Posterior vena cava (tissue), 2 donors: ENCODE measurements at regions not wholly inside any gene's neighbourhood (a gene's known extent, or its start where the extent isn't known, plus 50 kb on each side); places are given as distances from the start of the nearest gene placed in this dataset.

Experiments
- DNase-seq: peaks from one replicate; pipeline ENCODE4 v3.0.0-alpha.2; 2020; ENCODE audit warnings: low spot score
- intact Hi-C, 2 donors: fragments of 100-400 bp; cut with DNase I; formaldehyde crosslinking; loops; one replicate each; pipeline versions ENCODE4 v1.14.1 to v1.14.2; 2022 to 2023
- donor health status: DM: yes; HTN: yes; CAD: no.
- donor health status: DM: yes; HTN: yes; CAD: no.

DNA sequence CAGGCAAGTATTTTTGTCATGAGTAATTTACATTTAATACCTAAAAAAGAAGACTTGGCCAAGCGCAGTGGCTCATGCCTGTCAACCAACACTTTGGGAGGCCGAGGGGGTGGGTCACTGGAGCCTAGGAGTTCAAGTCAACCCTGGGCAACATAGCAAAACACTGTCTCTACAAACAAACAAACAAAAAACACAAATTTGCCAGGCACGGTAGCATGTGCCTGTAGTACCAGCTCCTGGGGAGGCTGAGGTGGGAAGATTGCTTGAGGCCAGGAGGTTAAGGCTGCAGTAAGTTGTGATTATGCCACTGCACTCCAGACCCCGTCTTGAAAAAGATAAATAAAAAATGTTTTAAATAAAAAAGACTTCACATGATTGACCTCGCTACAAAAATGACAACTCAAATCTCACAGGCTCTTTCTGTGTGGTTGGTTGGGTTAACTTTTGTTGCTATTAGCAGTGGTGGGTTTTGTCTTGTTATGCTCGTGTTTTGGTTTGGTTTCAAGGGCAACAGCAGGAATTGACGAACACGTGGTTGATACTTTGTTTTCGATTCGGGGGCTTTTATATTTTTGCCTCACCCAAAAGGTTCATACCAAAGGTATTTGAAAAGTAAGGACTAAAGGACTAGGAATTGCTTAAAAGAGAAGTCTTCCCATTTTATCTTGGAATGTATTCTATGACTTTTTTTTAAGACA, 227.2 kb upstream of the MKLN1 start:
- intact Hi-C loops = no loop called here
- no peak for DNase-seq

DNA sequence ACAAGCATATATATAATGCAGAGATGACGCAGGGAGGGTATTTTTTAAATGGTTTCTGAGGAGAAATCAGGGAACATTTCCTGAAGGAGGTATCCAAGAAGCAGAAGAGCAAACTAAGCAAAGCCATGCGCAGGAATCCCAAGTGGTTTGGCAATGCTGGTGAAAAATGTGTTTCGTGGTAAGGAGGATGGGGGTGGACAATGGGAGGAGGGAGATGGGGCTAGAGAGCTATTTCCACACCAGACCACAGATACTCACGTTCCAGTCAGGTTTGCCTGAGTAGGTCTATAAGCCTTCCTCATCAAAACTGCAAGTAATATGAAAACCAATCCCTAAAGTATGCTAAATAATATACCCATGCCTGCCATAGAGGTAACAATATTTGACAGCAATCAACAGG, 223.7 kb upstream of the MKLN1 start:
- no peak for DNase-seq
- intact Hi-C loops = no loop called here

DNA sequence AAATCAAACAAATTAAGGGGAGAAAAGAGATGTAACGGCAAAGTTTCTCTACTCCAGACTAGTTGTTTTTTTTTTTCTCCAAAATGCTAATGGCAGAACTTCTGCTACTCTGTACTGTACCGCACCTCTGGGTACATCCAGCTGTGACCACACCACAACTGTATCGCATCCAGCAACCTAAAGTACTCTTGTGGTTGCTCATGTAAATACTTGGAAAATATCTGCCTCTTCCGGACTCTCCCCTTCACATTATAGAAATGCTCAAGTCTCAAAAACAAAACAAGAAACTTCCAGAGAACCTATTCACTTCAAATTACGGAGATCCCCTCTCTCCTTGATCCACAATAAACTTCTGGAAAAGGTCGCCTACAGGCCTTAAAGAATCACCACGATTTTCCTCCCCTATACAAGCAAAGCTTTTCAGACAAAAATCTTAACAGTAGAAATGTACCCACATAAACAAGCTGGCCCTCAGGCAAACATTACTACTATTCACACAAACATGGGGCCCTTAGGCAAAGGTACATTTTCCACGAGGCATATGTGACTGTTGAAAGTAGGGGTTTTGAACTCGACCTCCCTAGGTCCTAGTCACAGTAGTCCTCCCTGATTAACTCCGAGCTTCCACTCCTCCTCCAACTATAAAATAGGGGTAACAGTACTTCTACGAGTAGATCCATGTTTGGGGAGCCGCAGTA, 222.9 kb upstream of the MKLN1 start:
- intact Hi-C loops = loop anchor here in 1 of 2 donors (5.0 kb wide), 1 partner anchor 223 kb away; the partner anchor contains the start of gene MKLN1
- no peak for DNase-seq

DNA sequence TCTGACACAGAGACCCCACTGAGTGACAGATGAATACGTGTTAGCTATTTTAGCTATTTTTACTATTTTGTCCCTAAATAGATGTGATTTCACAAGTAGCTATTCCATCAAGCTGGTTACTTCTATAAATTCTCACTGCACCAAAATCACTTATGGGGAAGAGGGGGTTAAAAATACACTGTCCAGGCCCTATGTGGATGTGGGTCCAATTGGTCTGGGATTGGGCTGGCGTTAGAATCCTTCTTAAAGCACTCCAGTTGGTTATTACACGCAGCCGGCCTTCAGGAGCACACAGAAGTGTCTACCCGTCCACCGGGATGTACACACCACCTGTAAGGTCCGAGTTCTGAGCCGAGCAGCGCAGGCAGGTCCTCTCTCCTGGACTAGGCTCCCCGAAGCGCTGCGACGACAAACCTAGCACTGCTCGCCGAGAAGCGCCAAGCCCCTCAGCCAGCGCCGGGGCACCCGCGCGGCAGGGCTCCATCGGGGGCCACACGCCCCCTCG, 222.3 kb upstream of the MKLN1 start:
- intact Hi-C loops = loop anchor here in 1 of 2 donors (5.0 kb wide), 1 partner anchor 222 kb away; the partner anchor contains the start of gene MKLN1

DNA sequence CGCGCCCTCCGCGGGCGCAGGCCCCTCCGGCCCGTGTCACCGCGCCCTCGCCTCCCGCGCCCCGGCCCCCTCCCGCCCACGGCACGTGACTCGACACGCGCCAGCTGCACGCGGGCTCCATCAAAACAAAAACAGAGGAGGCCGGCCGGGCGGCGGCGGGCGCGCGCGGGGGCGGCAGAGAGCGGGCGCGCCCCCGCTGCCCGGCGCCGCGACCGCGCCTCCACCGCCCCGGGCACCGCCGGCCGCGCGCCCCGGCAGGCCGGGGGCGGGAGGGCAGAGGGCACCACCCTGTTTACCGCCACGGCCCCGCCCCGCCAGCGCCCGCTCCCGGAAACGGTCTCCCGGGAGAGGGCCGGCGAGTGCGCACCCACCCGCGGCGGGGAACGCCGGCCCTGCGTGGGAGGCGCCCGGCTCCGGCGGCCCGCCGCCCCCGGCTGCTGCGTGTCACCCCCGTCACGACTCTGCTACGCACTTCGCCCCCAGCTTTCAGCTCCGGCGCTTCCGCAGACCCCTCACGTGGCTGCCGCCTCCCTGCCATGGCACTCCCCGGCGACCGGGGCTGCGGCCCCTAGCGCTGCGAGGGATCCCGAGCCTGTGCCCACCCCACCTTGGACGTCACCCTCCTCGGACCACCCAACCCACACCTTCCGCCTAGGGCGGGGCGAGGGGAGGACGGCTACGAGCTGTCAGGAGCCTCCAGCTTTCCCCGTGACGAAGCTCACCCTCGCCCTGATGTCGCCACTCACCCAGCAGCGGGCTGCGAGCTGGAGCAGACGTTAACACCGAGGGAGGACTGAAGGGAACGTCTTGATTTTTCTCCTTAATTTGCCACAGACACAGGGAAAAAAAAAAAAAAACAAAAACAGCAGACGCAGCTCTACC, 221.6 kb upstream of the MKLN1 start:
- intact Hi-C loops = loop anchor here in 1 of 2 donors (5.0 kb wide), 1 partner anchor 221 kb away; the partner anchor contains the start of gene MKLN1
- DNase-seq = peak; percentile 95

More for the DNA sequence above, 222.3 kb upstream of the MKLN1 start:
- no peak for DNase-seq

DNA sequence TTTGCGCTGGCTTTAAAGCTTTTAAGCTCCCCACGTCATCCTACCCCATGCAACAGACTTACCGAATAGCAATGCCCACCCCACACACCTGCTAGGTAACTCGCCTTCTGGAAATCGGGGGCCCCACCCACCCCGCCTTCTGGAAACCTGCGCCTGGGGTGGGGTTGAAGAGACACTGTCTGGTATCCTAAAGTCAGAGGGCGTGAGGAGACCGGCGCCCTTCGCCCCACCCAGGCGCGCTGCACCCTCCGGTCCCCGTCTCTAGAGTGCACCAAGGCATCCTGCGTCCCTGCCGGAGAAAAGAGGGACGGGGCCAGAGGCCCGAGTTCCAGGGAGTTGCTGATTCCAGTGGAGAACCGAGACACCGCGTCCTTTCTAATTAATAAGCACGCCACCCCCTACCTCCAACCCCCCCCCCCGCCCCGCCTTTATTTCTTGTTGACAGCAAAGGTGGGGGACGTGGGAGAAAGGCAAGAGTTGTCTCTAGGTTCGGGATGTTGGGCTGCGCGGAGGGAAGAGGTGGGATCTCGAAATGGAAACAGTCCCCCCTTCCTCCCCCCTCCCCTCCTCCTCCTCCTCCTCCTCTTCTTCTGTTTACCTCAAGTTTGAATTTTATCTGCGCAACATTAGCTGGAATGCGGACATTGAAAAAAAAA, 220.9 kb upstream of the MKLN1 start:
- intact Hi-C loops = loop anchor here in 1 of 2 donors (5.0 kb wide), 1 partner anchor 220 kb away; the partner anchor contains the start of gene MKLN1
- peak; percentile 86 for DNase-seq

DNA sequence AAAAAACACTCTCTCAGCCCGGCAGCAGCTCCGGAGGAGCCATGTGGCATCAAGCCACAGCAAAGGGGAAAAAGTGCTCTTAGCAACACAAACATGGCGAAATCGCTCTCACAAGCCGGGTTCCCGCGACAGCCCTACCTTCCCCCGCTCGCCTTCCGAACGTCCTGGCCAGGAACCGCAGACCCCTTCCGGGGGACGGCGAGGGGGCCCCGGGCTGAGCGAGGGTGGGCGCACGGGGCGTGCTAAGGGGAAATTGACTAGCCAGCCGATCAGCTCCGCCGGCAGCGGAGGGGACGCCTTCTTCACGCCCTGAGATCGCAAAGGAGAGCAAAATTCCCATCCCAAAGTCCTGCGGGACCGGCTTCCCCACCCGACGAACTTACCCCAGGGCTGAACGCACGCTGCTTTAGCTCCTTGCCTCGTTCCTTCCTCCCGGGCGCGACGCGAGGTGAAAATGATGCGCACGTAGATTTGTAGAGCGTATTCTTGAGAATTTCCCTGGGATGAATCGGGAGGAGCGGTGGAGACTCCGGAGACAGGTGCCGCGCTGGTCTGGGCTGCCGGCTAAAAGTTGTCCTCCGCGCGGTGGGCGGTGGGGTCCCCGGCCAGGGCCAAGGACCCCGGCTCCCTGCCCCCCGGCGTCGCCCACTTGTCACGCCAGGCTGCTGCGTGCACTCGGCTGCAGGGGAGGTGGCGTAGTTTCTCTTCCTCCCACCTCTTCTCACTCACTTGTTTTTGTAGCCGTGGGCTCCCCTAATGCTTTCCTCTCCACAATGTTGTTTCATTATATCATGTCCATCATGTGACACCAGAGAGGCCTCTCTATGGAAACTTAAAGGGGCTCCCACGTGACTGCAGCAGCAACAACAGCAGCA, 220.1 kb upstream of the MKLN1 start:
- intact Hi-C loops = loop anchor here in 1 of 2 donors (5.0 kb wide), 1 partner anchor 220 kb away; the partner anchor contains the start of gene MKLN1
- peak; percentile 89 for DNase-seq

DNA sequence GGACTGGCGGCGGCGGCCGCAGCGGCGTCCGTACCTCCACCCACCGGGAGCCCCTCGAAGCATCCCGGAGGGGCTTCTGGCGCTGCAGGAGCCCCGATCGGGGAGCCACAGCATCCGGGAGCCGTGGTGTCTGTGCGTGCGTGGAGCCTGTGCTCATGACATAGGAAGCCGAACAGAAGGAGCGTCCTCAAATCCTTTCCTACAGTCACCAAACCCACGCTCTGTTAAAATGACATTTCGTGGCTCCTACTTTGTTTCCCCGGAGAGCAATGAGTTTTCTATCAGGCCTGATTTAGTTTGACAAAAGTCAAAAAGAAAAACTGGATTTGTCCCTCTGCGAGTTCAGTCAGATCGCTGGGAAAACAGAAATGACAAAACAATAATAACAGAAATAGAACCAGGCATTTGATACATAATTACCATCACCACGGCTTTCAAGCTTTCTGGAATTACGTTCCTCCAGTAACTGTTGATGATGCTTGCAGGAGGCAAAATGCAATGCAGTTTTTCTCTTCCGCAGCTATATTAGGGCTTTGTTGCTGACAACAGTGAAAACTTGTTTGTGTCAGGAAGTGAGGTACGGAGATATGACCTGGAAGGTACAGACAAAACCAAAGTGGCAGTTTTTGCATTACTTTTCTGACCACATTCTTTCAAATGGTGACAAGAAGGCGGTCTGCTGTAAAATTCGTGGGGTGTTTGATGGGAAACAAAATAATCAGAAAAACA, 219.3 kb upstream of the MKLN1 start:
- intact Hi-C loops = loop anchor here in 1 of 2 donors (5.0 kb wide), 1 partner anchor 219 kb away; the partner anchor contains the start of gene MKLN1
- DNase-seq = peak; percentile 88

DNA sequence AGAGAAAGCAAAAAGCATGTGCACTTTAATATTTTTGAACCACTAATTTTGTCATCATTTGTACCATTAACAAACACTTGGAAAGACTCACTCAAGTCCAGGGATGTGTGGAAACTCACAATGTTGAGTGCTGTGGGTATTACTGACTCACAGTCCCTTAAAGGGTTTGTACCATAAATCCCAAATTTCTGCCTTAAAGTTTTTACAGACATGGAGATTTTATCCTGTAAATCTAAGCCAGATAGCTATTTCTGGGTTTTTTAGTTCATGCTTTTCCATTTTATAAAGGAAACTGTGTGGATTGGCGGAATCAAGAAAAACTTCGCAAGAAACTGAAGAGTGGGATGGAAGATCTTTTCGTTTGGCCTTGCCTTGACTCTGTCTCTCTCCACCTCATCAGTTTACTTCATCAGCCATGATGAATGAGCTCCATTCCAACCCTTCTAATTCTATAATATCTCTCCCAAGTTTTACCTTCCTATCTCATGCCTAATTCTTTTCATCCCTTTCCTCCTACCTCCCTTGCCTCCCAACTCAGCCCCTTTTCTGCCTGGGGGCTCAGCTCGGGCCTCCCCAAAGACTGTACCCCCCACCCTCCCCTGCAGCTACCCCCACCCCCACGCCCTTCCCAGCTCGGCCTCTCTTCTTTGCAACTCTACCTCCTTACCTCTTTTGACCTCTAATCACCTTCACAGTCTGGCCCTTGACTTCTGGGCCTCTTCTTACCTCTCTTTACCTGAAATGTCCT, 218.5 kb upstream of the MKLN1 start:
- intact Hi-C loops = loop anchor here in 1 of 2 donors (5.0 kb wide), 1 partner anchor 218 kb away; the partner anchor contains the start of gene MKLN1
- DNase-seq = no peak

DNA sequence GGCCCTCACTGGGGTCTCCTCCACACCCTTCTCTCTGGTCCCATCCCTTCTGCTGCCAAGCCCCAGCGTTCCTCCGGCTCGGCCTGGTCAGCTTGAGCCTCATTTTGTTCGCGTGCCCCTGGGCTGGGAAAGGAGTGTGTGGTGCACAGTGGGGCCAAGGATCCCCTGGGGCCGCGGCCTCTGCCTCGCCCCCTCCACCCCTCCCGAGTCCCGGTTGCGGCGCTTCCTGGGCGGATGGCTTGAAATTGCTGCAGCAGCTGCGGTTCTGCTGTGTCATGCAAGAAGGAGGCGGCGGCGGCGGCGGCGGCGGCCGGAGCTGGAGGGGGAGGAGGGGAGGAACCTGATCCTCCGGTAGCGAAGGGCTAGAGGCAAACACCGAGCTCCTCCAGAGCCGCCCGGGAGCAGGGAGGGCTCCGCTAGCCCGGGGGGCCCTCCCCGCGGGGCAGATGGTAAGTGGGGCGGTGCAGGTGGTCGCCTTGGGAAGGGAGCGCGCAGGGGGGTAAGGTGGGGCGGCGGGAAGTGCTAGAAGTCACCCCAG, 217.8 kb upstream of the MKLN1 start:
- intact Hi-C loops = loop anchor here (5.0 to 10.0 kb wide), 3 partner anchors 185 to 295 kb away; partner anchors contain the start of gene MKLN1 (in 1 of the 2)
- peak; percentile 95 for DNase-seq

DNA sequence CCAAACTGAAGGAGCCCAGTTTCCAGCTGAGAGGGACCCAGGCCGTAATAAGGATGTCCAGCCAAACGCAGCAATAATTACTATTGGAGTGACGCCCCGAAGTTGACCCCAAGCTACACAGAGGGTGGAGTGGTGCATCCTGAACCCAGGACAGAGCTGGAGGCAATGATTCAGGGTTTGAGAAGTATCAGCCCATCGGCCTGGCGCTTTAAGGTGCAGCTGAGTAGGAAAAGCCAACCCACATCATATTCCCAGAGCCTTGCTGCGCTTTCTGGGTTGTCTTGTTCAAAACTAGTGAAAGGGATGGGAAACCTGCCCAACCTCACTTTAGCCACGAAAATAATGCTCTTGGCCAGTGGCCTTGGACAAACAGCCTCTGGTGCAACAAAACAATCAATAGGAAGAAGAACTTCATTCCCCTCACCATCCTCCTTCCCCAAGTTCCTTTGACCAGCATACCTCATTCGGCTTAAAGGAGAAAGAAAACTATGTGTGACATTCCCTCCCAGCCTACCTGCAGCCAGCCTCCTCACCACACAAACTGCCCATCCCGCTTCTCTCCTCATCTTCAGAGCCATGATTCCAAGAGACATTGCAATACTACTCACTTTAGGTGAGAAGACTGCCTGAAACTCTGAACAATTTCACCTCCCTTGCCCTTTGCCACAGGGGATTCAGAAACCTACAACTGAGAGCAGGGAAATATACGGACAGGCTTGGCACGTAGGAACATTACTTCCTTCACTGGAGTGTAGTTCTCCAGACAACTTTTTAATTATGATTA, 217.2 kb upstream of the MKLN1 start:
- intact Hi-C loops = loop anchor here (10.0 kb wide), 2 partner anchors 184 to 294 kb away; no protein-coding TSS in a partner anchor
- no peak for DNase-seq

DNA sequence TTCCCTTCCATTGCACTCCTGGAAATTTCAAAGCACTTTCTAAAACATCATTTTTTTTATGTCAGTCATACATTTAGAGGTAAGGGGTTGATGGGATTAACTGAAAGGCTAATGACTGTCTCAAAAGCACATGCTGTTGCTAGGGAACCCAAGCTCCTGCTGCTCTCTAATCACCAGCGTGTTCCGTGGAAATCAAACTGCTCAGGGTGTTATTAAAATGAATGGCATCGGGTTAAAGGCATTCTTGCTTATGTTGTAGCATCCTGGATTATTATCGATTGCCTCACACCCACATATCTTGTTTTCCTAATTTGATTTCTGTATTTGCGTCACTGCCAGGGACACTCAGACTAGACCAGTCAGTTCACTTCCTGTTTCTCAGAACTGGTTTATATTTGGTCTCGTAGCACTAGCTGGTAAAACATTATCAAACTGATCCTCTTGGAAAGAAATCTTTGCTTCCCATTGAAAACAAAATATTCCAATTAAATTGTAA, 216.5 kb upstream of the MKLN1 start:
- intact Hi-C loops = loop anchor here (10.0 kb wide), 2 partner anchors 184 to 294 kb away; no protein-coding TSS in a partner anchor

DNA sequence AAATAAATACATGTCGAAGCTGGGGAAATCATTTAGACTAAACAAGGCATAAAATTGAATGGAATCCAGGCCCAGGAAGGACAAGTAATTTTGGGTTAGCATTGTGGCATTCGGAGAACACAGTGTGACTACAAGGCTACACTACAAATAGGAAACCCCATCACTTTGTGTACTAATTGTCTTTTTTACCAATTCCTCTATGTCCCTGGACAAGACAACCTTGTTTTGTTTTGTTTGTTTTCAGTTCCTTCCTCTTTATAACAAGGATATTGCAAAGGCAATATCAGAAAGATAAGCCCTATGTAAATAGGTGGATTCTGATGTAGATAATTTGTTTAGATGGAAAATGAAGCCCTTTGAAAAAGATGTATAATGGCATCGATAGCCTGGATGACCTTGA, 215.9 kb upstream of the MKLN1 start:
- intact Hi-C loops = loop anchor here (10.0 kb wide), 2 partner anchors 183 to 293 kb away; no protein-coding TSS in a partner anchor
- DNase-seq = no peak

More for the DNA sequence above, 216.5 kb upstream of the MKLN1 start:
- DNase-seq = no peak

DNA sequence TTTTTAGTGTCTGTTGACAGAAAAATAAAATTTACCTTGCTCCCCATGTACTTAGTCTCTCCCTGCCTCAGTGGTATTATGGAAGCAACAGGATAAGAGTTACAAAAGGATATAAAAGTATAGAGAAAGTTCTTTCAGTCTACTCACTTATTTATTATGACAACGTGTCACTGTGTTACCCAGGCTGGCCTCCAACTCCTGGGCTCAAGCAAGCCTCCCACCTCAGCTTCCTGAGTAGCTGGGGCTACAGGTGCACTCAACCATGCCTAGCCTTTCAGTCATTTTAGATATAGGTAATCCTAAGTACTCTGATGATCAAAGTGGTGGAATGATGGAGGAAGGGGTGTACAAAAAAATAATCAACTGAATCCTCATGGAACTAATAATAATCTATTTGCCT, 215.2 kb upstream of the MKLN1 start:
- intact Hi-C loops = loop anchor here (10.0 kb wide), 2 partner anchors 182 to 292 kb away; no protein-coding TSS in a partner anchor
- DNase-seq = no peak

DNA sequence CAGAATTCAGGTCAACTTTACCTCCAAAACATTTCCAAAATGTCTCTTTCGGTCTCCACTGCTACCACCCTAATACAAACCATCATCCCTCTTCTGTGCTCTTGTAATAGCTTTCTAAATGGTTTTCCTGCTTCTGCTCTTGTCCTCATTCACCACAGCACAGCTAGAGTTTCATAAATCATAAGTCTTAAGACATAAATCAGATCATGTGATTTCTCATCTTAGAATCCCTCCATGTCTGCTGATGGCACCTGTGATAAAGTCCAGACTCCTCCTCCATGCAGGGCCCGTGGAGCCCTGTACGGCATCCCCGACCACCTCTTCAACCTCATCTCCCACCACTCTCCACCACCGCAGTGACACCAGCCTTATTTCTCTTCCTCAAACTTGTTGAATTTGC, 212.3 kb upstream of the MKLN1 start:
- no peak for DNase-seq
- intact Hi-C loops = loop anchor here (10.0 kb wide), 2 partner anchors 179 to 289 kb away; no protein-coding TSS in a partner anchor
